Adrenal gland (tissue), 9 donors: ENCODE measurements at regions not wholly inside any gene's neighbourhood (a gene's known extent, or its start where the extent isn't known, plus 50 kb on each side); places are given as distances from the start of the nearest gene placed in this dataset.

Source experiments
- DNase-seq, 7 donors: peaks; one replicate each; pipeline ENCODE4 v3.0.0-alpha.2; 2019 to 2020
- H3K27ac ChIP-seq, 5 donors: fragments of 200-600 bp; sonication (generic) in 4 of 5; 1 replicate in 3 of 5; 2 replicates in 2 of 5; pipeline versions ENCODE4 v1.5.1 to v1.8.0; 2016 to 2020; ENCODE audit warnings: mild to moderate bottlenecking in 1 of 5
- H3K27me3 ChIP-seq: fragments of 200-600 bp; 2 replicates; pipeline ENCODE4 v1.8.0; 2021
- H3K36me3 ChIP-seq, 2 donors: fragments of 200-600 bp; replicated peaks in 1 of 2; 1 replicate in 1 of 2; 2 replicates in 1 of 2; pipeline versions ENCODE4 v1.5.1 to v1.8.0; 2018 to 2022
- H3K4me1 ChIP-seq, 2 donors: fragments of 200-600 bp; replicated peaks in 1 of 2; 1 replicate in 1 of 2; 2 replicates in 1 of 2; pipeline versions ENCODE4 v1.5.1 to v1.8.0; 2018 to 2021
- H3K4me3 ChIP-seq, 4 donors: fragments of 200-600 bp; sonication (generic) in 3 of 4; one replicate each; pipeline ENCODE4 v1.5.1; 2016 to 2018
- H3K9me3 ChIP-seq, 3 donors: fragments of 200-600 bp; sonication (generic) in 1 of 3; replicated peaks in 1 of 3; 1 replicate in 2 of 3; 2 replicates in 1 of 3; pipeline versions ENCODE4 v1.5.1 to v1.8.0; 2016 to 2021
- CTCF ChIP-seq, 6 experiments: fragments of 450-650 bp in 4 of 6; fragments of 200-600 bp in 2 of 6; sonication (generic) in 1 of 6; IDR thresholded peaks; 1 replicate in 5 of 6; 2 replicates in 1 of 6; pipeline versions ENCODE4 v1.5.1 to v1.8.0; 2016 to 2021; ENCODE audit warnings: antibody characterized with exemption in 6 of 6, mild to moderate bottlenecking in 2 of 6, moderate library complexity in 1 of 6
- POLR2A ChIP-seq, 2 donors: fragments of 450-650 bp; IDR thresholded peaks; one replicate each; pipeline ENCODE4 v1.6.1; 2017; ENCODE audit warnings: antibody characterized with exemption in 2 of 2, mild to moderate bottlenecking in 2 of 2, moderate library complexity in 1 of 2
- WGBS, 4 donors: extraction: QIAGEN DNeasy Blood & Tissue Kit in 2 of 4; methylation state at CpG; one replicate each; pipeline versions ENCODE4 v1.1.5 to v1.1.7; 2013 to 2017; 5-methylcytosine and 5-hydroxymethylcytosine counted together
- intact Hi-C, 2 donors: fragments of 100-400 bp; cut with DNase I; formaldehyde crosslinking; loops; one replicate each; pipeline versions ENCODE4 v1.14.1 to v1.15.0; 2022 to 2023
- donor health status: healthy with polysubstance abuse.
- donor health status: Bipolar disorder and iron deficiency.
- donor health status: DM: yes; HTN: yes; CAD: no.
- donor health status: DM: no; HTN: no; CAD: no.
- donor health status: DM: no; HTN: no; CAD: no.

- H3K4me1 ChIP-seq = no peaks in the 10 kb centered on the region
- no peak overlapping the region for H3K4me3 ChIP-seq
- no peak for DNase-seq
- intact Hi-C loops = no loop called here
- 82 to 88% (median 86%) methylated on average over 2 of the region's 2 CpGs for WGBS, 4 donors
- no peaks in the 10 kb centered on the region for H3K36me3 ChIP-seq
- no peak overlapping the region for H3K27ac ChIP-seq
- no peaks in the 10 kb centered on the region for H3K27me3 ChIP-seq
- no peak for TF ChIP-seq CTCF (IDR thresholded peaks at IDR 0.05)
- TF ChIP-seq POLR2A (IDR thresholded peaks at IDR 0.05) = no peak
- no peaks in the 10 kb centered on the region for H3K9me3 ChIP-seq
Observed at GRCh38 chr3:174488527-174488926, 370.6 kb upstream of the NAALADL2 start.

GRCh38 chr3:174495311-174495710 is 363.8 kb upstream of the NAALADL2 start:
- no peak overlapping the region for H3K27ac ChIP-seq
- no peak for TF ChIP-seq POLR2A (IDR thresholded peaks at IDR 0.05)
- no peak for TF ChIP-seq CTCF (IDR thresholded peaks at IDR 0.05)
- H3K36me3 ChIP-seq = no peaks in the 10 kb centered on the region
- intact Hi-C loops = no loop called here
- H3K4me1 ChIP-seq = no peaks in the 10 kb centered on the region
- no peak overlapping the region for H3K4me3 ChIP-seq
- no peak for DNase-seq
- no peaks in the 10 kb centered on the region for H3K27me3 ChIP-seq
- H3K9me3 ChIP-seq = no peaks in the 10 kb centered on the region
- 53 to 64% (median 57%) methylated on average over 4 of the region's 4 CpGs for WGBS, 4 donors

- no peaks in the 10 kb centered on the region for H3K9me3 ChIP-seq
- H3K27ac ChIP-seq = no peak overlapping the region
- no peaks in the 10 kb centered on the region for H3K4me1 ChIP-seq
- no peaks in the 10 kb centered on the region for H3K36me3 ChIP-seq
- intact Hi-C loops = no loop called here
- WGBS, 4 donors = 78 to 92% (median 83%) methylated on average over 1 of the region's 1 CpG
- DNase-seq = no peak
- no peak overlapping the region for H3K4me3 ChIP-seq
- no peak for TF ChIP-seq POLR2A (IDR thresholded peaks at IDR 0.05)
- no peak for TF ChIP-seq CTCF (IDR thresholded peaks at IDR 0.05)
- no peaks in the 10 kb centered on the region for H3K27me3 ChIP-seq
Observed at GRCh38 chr3:174495928-174496327, 363.2 kb upstream of the NAALADL2 start.

GRCh38 chr3:174498638-174499037 is 360.5 kb upstream of the NAALADL2 start:
- no peaks in the 10 kb centered on the region for H3K4me1 ChIP-seq
- intact Hi-C loops = no loop called here
- no peak overlapping the region for H3K27ac ChIP-seq
- H3K36me3 ChIP-seq = no peaks in the 10 kb centered on the region
- H3K4me3 ChIP-seq = no peak overlapping the region
- H3K9me3 ChIP-seq = no peaks in the 10 kb centered on the region
- H3K27me3 ChIP-seq = no peaks in the 10 kb centered on the region
- 56 to 63% (median 62%) methylated on average over 2 of the region's 2 CpGs for WGBS, 4 donors
- no peak for TF ChIP-seq POLR2A (IDR thresholded peaks at IDR 0.05)
- TF ChIP-seq CTCF (IDR thresholded peaks at IDR 0.05) = no peak
- DNase-seq = no peak
